ENCODE measurements at regions not wholly inside any gene's neighbourhood (a gene's known extent, or its start where the extent isn't known, plus 50 kb on each side); places are given as distances from the start of the nearest gene placed in this dataset.
"Not testable (repeated sequence)": the region's sequence is repeated elsewhere in the genome, so short reads cannot be mapped to it uniquely, and the experiment has no call there.

DNA sequence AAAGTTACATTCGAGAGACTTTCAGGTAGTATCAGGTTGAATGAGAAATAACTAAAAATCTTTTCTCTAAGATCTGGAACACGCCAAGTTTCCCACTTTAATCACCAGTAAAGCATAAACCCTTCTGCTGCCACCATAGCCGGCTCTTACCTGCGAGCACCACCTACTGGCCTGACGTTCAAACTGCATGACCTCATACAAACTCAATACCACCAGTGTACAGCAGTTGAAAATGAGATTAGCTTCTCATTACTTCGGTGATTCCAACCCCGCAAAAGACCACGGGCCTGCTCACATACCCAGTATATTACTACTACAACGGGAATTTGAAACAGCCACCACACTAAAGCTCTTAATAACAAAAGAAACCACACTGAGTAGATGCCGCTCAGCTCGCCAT is 1191.2 kb downstream of the TMEM121 start:
- not testable (repeated sequence) for FAIRE-seq; DNase-seq (ENCODE audit: insufficient read length, low spot score)
- TF ChIP-seq, protein P1, sequence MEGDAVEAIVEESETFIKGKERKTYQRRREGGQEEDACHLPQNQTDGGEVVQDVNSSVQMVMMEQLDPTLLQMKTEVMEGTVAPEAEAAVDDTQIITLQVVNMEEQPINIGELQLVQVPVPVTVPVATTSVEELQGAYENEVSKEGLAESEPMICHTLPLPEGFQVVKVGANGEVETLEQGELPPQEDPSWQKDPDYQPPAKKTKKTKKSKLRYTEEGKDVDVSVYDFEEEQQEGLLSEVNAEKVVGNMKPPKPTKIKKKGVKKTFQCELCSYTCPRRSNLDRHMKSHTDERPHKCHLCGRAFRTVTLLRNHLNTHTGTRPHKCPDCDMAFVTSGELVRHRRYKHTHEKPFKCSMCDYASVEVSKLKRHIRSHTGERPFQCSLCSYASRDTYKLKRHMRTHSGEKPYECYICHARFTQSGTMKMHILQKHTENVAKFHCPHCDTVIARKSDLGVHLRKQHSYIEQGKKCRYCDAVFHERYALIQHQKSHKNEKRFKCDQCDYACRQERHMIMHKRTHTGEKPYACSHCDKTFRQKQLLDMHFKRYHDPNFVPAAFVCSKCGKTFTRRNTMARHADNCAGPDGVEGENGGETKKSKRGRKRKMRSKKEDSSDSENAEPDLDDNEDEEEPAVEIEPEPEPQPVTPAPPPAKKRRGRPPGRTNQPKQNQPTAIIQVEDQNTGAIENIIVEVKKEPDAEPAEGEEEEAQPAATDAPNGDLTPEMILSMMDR (IDR thresholded peaks at IDR 0.05; ENCODE audit: insufficient read depth, missing control alignments): peak; percentile 12

DNA sequence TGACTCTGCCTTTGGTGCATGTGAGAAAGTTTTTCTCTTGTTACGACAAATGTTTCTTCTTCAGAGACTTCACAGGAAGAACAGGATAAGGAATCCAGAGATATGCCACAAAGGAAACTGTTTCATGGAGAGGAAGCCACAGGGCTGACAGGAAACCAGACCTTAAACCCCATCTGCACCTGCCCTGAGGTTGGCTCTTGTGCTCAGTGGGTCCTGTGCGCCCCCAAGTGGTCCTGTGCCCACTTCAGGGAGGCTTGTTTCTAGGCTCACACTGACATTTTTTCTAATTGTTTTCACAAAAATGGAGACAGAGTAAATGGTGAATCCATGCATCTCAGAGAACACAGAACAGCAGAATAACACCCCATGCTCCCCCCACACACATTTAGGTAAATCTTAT is 1193.5 kb downstream of the TMEM121 start:
- not testable (repeated sequence) for FAIRE-seq; DNase-seq (ENCODE audit: insufficient read length, low spot score)

DNA sequence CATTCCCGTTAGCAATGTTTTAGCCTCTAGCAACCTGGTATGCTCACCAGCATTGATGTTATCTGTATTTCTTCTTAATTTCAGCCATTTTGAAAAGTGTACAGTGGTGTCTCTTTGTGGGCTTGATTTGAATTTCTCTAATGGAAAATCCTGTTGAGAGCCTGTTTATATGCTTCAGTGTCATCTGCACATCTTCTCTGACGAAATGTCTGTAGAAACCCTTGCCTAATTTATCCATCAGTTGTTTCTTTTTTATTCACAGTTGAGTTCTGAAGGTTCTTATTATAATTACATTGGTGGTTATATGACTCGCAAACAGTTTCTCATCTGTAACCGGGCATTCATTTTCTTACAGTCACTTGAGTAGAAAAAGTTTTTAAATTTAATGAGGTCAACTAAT is 1195.5 kb downstream of the TMEM121 start:
- FAIRE-seq; DNase-seq (ENCODE audit: insufficient read length, low spot score): not testable (repeated sequence)

DNA sequence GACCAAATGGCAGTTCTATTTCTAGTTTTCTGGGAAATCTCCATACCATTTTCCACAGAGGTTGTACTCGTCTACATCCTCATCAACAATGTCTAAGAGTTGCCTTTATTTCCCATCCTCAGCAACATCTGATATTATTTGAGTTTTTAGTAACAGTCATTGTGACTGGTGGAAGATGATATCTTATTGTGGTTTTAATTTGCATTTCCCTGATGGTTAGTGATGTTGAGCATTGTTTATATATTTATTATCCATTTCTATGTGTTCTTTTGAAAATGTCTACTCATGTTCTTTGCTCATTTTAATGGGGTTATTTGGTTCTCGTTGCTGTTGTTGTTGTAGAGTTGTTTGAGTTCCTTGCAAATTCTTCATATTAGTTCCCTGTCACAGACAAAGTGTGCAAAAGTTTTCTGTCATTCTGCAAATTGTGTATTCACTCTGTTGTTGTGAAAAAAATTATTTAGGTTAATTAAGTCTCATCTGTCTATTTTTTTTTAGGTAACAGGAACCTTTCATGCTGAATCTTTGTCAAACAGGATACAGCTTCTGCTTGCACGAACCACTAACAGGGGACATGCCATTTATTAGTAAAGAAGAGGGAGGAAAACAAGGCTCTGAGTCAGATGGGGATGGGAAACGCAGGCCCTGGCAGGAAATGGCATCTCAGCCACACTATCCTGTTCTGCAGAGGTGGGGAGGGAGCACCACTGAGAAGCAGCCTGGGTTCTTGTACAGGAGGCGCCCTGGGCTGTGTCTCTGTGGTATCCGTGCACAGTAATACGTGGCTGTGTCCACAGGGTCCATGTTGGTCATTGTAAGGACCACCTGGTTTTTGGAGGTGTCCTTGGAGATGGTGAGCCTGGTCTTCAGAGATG is 1196.7 kb downstream of the TMEM121 start:
- not testable (repeated sequence) for FAIRE-seq; DNase-seq (ENCODE audit: insufficient read length, low spot score)

DNA sequence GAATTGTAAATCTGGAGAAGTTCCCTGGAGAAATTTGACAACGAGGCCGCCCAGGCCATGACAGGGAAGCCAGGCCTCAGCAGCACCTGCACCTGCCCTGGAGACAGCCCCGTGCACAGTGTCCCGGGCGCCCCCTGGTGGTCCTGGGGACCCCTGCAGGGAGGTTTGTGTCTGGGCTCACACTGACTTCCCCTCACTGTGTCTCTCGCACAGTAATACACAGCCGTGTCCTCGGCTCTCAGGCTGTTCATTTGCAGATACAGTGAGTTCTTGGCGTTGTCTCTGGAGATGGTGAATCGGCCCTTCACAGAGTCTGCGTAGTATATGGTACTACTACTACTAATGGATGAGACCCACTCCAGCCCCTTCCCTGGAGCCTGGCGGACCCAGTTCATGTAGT is 1201.6 kb downstream of the TMEM121 start:
- not testable (repeated sequence) for DNase-seq (ENCODE audit: insufficient read length, low spot score); FAIRE-seq

DNA sequence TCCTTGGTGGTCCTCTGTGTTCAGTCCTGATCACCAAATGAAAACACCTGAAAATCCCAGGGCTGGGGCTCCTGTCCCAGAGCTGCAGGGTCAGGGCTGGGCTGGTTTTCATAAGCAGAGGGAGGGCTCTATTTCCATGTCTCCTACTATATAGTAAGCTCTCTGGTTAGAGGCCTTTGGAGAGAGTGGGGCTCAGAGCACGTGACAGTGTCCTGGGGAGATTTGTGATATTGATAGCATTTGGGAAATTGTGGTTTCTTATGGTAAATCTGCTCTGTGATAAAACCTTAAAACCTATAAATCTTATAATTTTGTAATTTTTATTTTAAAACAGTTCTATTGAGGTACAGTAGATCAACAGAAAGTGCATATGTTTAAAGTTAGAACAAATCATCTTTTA is 1202.2 kb downstream of the TMEM121 start:
- TF ChIP-seq, protein P1 (IDR thresholded peaks at IDR 0.05; ENCODE audit: insufficient read depth, missing control alignments): no peak
- FAIRE-seq (no peak), DNase-seq (ENCODE audit: insufficient read length, low spot score) (no peak)

DNA sequence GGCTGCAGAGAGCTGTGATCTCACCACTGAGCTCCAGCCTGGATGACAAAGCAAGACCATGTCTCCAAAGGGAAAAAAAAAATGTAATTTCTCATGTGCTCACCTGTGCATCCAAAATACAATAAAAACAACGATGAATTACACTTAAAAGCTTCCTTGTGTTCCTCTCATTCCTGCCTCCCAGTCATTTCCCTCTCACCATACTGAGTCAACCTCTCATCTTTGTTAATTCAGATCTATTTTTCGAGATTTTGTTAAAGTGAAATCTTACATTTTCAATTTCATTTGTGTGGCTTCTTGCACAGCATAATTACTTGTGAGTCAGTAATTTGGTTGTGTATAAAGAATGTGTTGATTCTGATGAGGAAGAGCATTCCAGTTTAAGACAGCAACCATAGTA is 1203.2 kb downstream of the TMEM121 start:
- TF ChIP-seq, protein P1 (IDR thresholded peaks at IDR 0.05; ENCODE audit: insufficient read depth, missing control alignments): no peak
- DNase-seq (ENCODE audit: insufficient read length, low spot score): no peak
- FAIRE-seq: no peak

DNA sequence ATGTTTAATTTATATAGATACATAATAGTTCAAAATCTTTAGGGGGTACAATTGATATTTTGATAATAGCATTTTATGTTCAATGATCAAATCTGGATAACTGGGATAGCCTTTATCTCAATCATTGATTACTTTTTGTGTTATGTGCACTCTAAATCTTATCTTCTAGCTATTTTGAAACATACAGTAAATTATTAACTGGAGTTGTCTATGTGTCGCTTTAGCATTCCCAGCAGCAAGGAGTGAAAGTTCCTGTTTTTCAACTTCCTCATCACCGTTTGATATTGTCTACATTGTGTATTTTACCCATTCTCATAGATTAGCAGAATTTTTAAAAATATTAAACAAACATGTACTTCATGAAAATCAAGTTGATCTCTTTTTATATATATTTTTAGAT is 1207.4 kb downstream of the TMEM121 start:
- DNase-seq (ENCODE audit: insufficient read length, low spot score): no peak
- FAIRE-seq: no peak
- TF ChIP-seq, protein P1 (IDR thresholded peaks at IDR 0.05; ENCODE audit: insufficient read depth, missing control alignments): no peak

DNA sequence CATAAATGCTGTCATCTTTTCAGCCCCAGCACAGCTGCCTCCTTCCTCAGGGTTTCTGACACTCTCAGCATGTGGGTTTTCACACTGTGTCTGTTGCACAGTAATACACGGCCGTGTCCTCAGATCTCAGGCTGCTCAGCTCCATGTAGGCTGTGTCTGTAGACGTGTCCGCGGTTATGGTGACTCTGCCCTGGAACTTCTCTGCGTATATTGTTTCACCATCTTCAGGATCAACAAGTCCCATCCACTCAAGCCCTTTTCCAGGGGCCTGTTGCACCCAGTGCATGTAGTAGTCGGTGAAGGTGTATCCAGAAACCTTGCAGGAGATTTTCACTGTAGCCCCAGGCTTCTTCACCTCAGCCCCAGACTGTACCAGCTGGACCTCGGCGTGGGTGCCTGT is 1210.6 kb downstream of the TMEM121 start:
- TF ChIP-seq, protein P1 (IDR thresholded peaks at IDR 0.05; ENCODE audit: insufficient read depth, missing control alignments): no peak
- DNase-seq (ENCODE audit: insufficient read length, low spot score) (no peak), FAIRE-seq (no peak)
